KMS-11 (cell line): ENCODE measurements at regions not wholly inside any gene's neighbourhood (a gene's known extent, or its start where the extent isn't known, plus 50 kb on each side); places are given as distances from the start of the nearest gene placed in this dataset.

Experiments
- H2AFZ ChIP-seq: fragments of 200-600 bp; sonication (generic); 2 replicates; pipeline ENCODE4 v1.6.1; 2016; ENCODE audit warnings: antibody characterized with exemption, mixed run types, low read depth
- H3K27ac ChIP-seq: fragments of 200-600 bp; sonication (generic); 2 replicates; pipeline ENCODE4 v1.6.1; 2016; ENCODE audit warnings: mild to moderate bottlenecking, mixed run types
- H3K27me3 ChIP-seq: fragments of 200-600 bp; sonication (generic); 2 replicates; pipeline ENCODE4 v1.6.1; 2017; ENCODE audit warnings: mild to moderate bottlenecking, low read depth, mixed run types, moderate library complexity; ENCODE audit not compliant: insufficient read depth
- H3K36me3 ChIP-seq: fragments of 200-600 bp; sonication (generic); 2 replicates; pipeline ENCODE4 v1.6.1; 2017; ENCODE audit warnings: mild to moderate bottlenecking, mixed run types; ENCODE audit not compliant: insufficient read depth
- H3K4me1 ChIP-seq: fragments of 200-600 bp; sonication (generic); 2 replicates; pipeline ENCODE4 v1.6.1; 2016; ENCODE audit warnings: mild to moderate bottlenecking, low read depth, mixed run types; ENCODE audit not compliant: poor library complexity, severe bottlenecking
- H3K4me2 ChIP-seq: fragments of 200-600 bp; sonication (generic); 2 replicates; pipeline ENCODE4 v1.7.0; 2016; ENCODE audit warnings: mild to moderate bottlenecking, mixed run types
- H3K4me3 ChIP-seq: fragments of 200-600 bp; sonication (generic); IDR thresholded peaks from 2 replicates; pipeline ENCODE4 v1.6.1; 2017; ENCODE audit warnings: low read depth, low read length, mixed read lengths; ENCODE audit not compliant: insufficient read depth
- H3K79me2 ChIP-seq: fragments of 200-600 bp; sonication (generic); 2 replicates; pipeline ENCODE4 v1.6.1; 2016; ENCODE audit warnings: low read depth, mixed run types; ENCODE audit not compliant: insufficient read depth
- H3K9ac ChIP-seq: fragments of 200-600 bp; sonication (generic); 2 replicates; pipeline ENCODE4 v1.6.1; 2016; ENCODE audit warnings: mild to moderate bottlenecking, mixed run types
- H4K20me1 ChIP-seq: fragments of 200-600 bp; sonication (generic); 2 replicates; pipeline ENCODE4 v1.6.1; 2016; ENCODE audit warnings: mild to moderate bottlenecking, mixed run types; ENCODE audit not compliant: insufficient read depth
- CTCF ChIP-seq: fragments of 200-600 bp; sonication (generic); conservative IDR thresholded peaks from 2 replicates; pipeline ENCODE4 v1.6.1; 2017; ENCODE audit warnings: low read depth, mild to moderate bottlenecking, antibody characterized with exemption, low read length, moderate library complexity, mixed read lengths

DNA sequence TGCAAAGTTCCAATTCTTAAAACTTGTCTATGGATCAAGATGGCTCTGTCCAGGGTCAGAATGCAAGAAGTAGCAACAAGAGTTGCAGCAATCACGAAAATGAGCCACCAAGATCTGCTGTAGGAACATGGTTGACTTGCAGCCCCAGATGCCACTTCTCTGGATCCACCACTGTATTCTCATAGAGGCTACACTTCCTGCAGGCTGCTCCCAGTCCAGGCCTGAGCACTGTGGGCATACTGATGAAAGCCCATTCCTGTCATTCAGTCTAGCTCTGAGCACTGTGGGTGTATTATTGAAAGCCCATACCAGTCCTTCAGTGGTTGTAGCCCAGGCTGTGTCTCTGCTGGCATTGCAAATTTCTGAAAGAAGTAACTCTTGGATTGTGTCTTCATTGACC is 213.9 kb upstream of the AGAP1 start:
- H3K4me2 ChIP-seq = no peak overlapping the region
- H3K36me3 ChIP-seq = no peaks in the 10 kb centered on the region
- no peak for TF ChIP-seq CTCF
- no peaks in the 10 kb centered on the region; the same call in 1 of the 2 replicates for H3K27me3 ChIP-seq
- no peak overlapping the region for H3K9ac ChIP-seq
- H4K20me1 ChIP-seq = no peaks in the 10 kb centered on the region
- H3K27ac ChIP-seq = no peak overlapping the region
- no peaks in the 10 kb centered on the region for H3K79me2 ChIP-seq
- H3K4me3 ChIP-seq = no peak overlapping the region
- no peaks in the 10 kb centered on the region for H3K4me1 ChIP-seq
- no peak overlapping the region for H2AFZ ChIP-seq

DNA sequence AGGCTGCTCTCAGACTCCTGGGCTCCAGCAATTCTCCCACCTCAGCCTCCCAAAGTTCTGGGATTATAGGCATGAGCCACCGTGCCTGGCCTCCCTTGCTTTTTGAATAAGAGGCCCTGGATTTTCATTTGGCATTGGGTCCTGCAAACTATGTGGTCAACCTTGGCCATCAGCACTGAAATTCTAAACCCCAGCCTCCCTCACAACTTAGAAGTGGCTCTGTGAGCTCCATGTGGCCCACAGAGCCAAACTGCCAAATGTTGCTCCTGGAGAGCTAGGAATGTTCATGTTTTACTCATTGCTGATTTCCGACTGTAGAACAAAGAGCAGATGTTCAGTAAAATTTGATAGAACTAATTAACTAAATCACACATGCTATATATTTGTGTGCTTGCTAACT is 210.6 kb upstream of the AGAP1 start:
- Histone ChIP-seq H3K79me2 (no peaks in the 10 kb centered on the region), H3K4me2 (no peak overlapping the region), H3K36me3 (no peaks in the 10 kb centered on the region), H3K9ac (no peak overlapping the region), H3K4me3 (no peak overlapping the region), H2AFZ (no peak overlapping the region), H3K4me1 (no peaks in the 10 kb centered on the region), H4K20me1 (no peaks in the 10 kb centered on the region), H3K27ac (no peak overlapping the region), H3K27me3 (no peaks in the 10 kb centered on the region)
- TF ChIP-seq CTCF = no peak

- Histone ChIP-seq H3K4me2 (no peak overlapping the region), H3K4me1 (no peaks in the 10 kb centered on the region), H3K79me2 (no peaks in the 10 kb centered on the region), H3K27ac (no peak overlapping the region), H3K4me3 (no peak overlapping the region), H2AFZ (no peak overlapping the region), H3K27me3 (no peaks in the 10 kb centered on the region), H3K36me3 (no peaks in the 10 kb centered on the region), H4K20me1 (no peaks in the 10 kb centered on the region), H3K9ac (no peak overlapping the region)
- no peak for TF ChIP-seq CTCF
Observed at GRCh38 chr2:235286622-235287374, 207.0 kb upstream of the AGAP1 start.

GRCh38 chr2:235287375-235287733 is 206.5 kb upstream of the AGAP1 start:
- no peaks in the 10 kb centered on the region for H3K36me3 ChIP-seq
- H2AFZ ChIP-seq = no peak overlapping the region
- H3K4me1 ChIP-seq = no peaks in the 10 kb centered on the region
- H4K20me1 ChIP-seq = no peaks in the 10 kb centered on the region
- no peak for TF ChIP-seq CTCF
- no peaks in the 10 kb centered on the region for H3K27me3 ChIP-seq
- no peak overlapping the region for H3K27ac ChIP-seq
- no peak overlapping the region for H3K9ac ChIP-seq
- H3K4me2 ChIP-seq = no peak overlapping the region
- H3K4me3 ChIP-seq = no peak overlapping the region
- H3K79me2 ChIP-seq = no peaks in the 10 kb centered on the region
